HepG2 (cell line): ENCODE measurements at regions not wholly inside any gene's neighbourhood (a gene's known extent, or its start where the extent isn't known, plus 50 kb on each side); places are given as distances from the start of the nearest gene placed in this dataset.

Experiments used
- CREBL2 ChIP-seq: sonication (generic); formaldehyde crosslinking; IDR thresholded peaks from 2 replicates; pipeline ENCODE4 v1.8.1; 2023; ENCODE audit warnings: missing genetic modification reagents, mild to moderate bottlenecking, borderline replicate concordance
- GATAD2A ChIP-seq: IDR thresholded peaks from 2 replicates; pipeline ENCODE4 v1.6.1; 2016
- HMGXB4 ChIP-seq, 2 experiments: sonication (generic) in 1 of 2; formaldehyde crosslinking in 1 of 2; IDR thresholded peaks; 2 replicates each; pipeline versions ENCODE4 v1.4.0 to v1.6.1; 2018 to 2020; ENCODE audit warnings: missing genetic modification reagents in 2 of 2, borderline replicate concordance in 1 of 2, low read depth in 1 of 2, mild to moderate bottlenecking in 1 of 2, missing biosample characterization in 1 of 2
- HNRNPLL ChIP-seq: fragments of 200-400 bp; formaldehyde crosslinking; IDR thresholded peaks from 2 replicates; pipeline ENCODE4 v1.6.1; 2017; ENCODE audit warnings: mild to moderate bottlenecking, low read depth, low read length; ENCODE audit not compliant: poor library complexity, severe bottlenecking
- KDM5B ChIP-seq: sonication (generic); formaldehyde crosslinking; IDR thresholded peaks from 2 replicates; pipeline ENCODE4 v1.4.0; 2020; ENCODE audit warnings: missing genetic modification reagents, mild to moderate bottlenecking, borderline replicate concordance
- NRL ChIP-seq: sonication (generic); formaldehyde crosslinking; IDR thresholded peaks from 2 replicates; pipeline ENCODE4 v1.5.0; 2020; ENCODE audit warnings: missing genetic modification reagents, mild to moderate bottlenecking, moderate library complexity, borderline replicate concordance
- PTBP1 ChIP-seq: fragments of 200-400 bp; formaldehyde crosslinking; IDR thresholded peaks from 2 replicates; pipeline ENCODE4 v1.6.1; 2018; ENCODE audit warnings: low read length, low read depth; ENCODE audit not compliant: poor library complexity, severe bottlenecking
- SALL1 ChIP-seq: sonication (generic); formaldehyde crosslinking; IDR thresholded peaks from 2 replicates; pipeline ENCODE4 v1.8.0; 2022; ENCODE audit warnings: mild to moderate bottlenecking, missing genetic modification reagents
- SOX13 ChIP-seq, 3 experiments: fragments of 450-650 bp in 1 of 3; sonication (generic) in 1 of 3; formaldehyde crosslinking in 1 of 3; IDR thresholded peaks in 2 of 3; conservative IDR thresholded peaks in 1 of 3; 2 replicates each; pipeline versions ENCODE4 v1.5.0 to v1.6.1; 2016 to 2020; ENCODE audit warnings: antibody characterized with exemption in 1 of 3, mild to moderate bottlenecking in 1 of 3, missing compliant biosample characterization in 1 of 3, missing genetic modification reagents in 1 of 3, moderate library complexity in 1 of 3
- TEAD2 ChIP-seq: sonication (generic); formaldehyde crosslinking; IDR thresholded peaks from 2 replicates; pipeline ENCODE4 v1.9.0; 2021; ENCODE audit warnings: missing genetic modification reagents
- ZFP91 ChIP-seq: sonication (generic); formaldehyde crosslinking; IDR thresholded peaks from 2 replicates; pipeline ENCODE4 v1.9.0; 2022; ENCODE audit warnings: missing genetic modification reagents, mild to moderate bottlenecking, borderline replicate concordance
- ZGPAT ChIP-seq: IDR thresholded peaks from 2 replicates; pipeline ENCODE4 v1.6.1; 2016; ENCODE audit warnings: mild to moderate bottlenecking
- ZNF142 ChIP-seq: sonication (generic); formaldehyde crosslinking; IDR thresholded peaks from 2 replicates; pipeline ENCODE4 v1.4.0; 2020; ENCODE audit warnings: missing genetic modification reagents
- ZNF552 ChIP-seq: sonication (generic); formaldehyde crosslinking; IDR thresholded peaks from 2 replicates; pipeline ENCODE4 v1.9.0; 2022; ENCODE audit warnings: missing genetic modification reagents, mild to moderate bottlenecking, borderline replicate concordance

- TF ChIP-seq GATAD2A (CRISPR knock-in tag) = 0 out of 2 replicates have a peak, but pooled peaks have one; percentile 14
- 0 out of 2 replicates have a peak, but pooled peaks have one; percentile 17 for TF ChIP-seq ZGPAT (CRISPR knock-in tag)
- no peak for TF ChIP-seq SOX13 (IDR thresholded peaks at IDR 0.05)
- TF ChIP-seq SOX13 (CRISPR knock-in tag; conservative IDR thresholded peaks at IDR 0.05 in 1 of 2, IDR thresholded peaks at IDR 0.05 in 1 of 2) = no peak
- peak; percentile 45; the same call in 1 of the 2 replicates for TF ChIP-seq SALL1
- TF ChIP-seq CREBL2 = no peak
- TF ChIP-seq ZFP91 = peak; percentile 44; the same call in 1 of the 2 replicates
- TF ChIP-seq ZNF552 (CRISPR knock-in tag) = peak; percentile 52; the same call in 1 of the 2 replicates
- TF ChIP-seq ZNF142 (CRISPR knock-in tag) = 0 out of 2 replicates have a peak, but pooled peaks have one; percentile 37
- TF ChIP-seq PTBP1 = peak; percentile 61
- peak; percentile 60; the same call in 1 of the 2 replicates for TF ChIP-seq KDM5B (CRISPR knock-in tag)
- peak; percentile 41 for TF ChIP-seq HNRNPLL
- TF ChIP-seq NRL (CRISPR knock-in tag) = 0 out of 2 replicates have a peak, but pooled peaks have one; percentile 48
- TF ChIP-seq HMGXB4 (CRISPR knock-in tag; IDR thresholded peaks at IDR 0.05; ENCODE audit: borderline replicate concordance in 1 of 2, low read depth in 1 of 2) = peak; percentile 35 to 52; a peak in 1 of 4 replicates
- TF ChIP-seq TEAD2 (CRISPR knock-in tag) = no peak
Measured at GRCh38 chr9:107425101-107426025, 64.2 kb downstream of the KLF4 start (continued).
